Caco-2 (cell line): ENCODE measurements at regions not wholly inside any gene's neighbourhood (a gene's known extent, or its start where the extent isn't known, plus 50 kb on each side); places are given as distances from the start of the nearest gene placed in this dataset.

ENCODE experiments used
- BruUV-seq: library from RNA; stranded (reverse); fragments of 400-500 nt; replicated peaks from 2 replicates; lab custom pipeline; 2021; lab: Mats Ljungman, UMichigan
- CTCF ChIA-PET: fragments of 300-600 bp; sonication (Branson Sonifier 250); formaldehyde crosslinking; loops from one replicate; lab custom pipeline; 2022; ENCODE audit warnings: antibody characterized with exemption; lab: Charles Lee
- POLR2A ChIA-PET: fragments of 300-600 bp; sonication (Branson Sonifier 250); formaldehyde crosslinking; loops from one replicate; lab custom pipeline; 2022; ENCODE audit warnings: antibody characterized with exemption; lab: Charles Lee
- DNase-seq, 2 experiments: peaks; one replicate each; pipeline versions ENCODE4 v3.0.0 to v3.0.0-alpha.2; 2020 to 2022
- H3K27me3 ChIP-seq: replicated peaks from 2 replicates; pipeline ENCODE4 v1.6.0; 2011; ENCODE audit warnings: low read length; ENCODE audit not compliant: control insufficient read depth, insufficient read depth
- H3K36me3 ChIP-seq: 2 replicates; pipeline ENCODE4 v1.5.1; 2011; ENCODE audit warnings: low read length; ENCODE audit not compliant: control insufficient read depth, insufficient read depth
- H3K4me1 ChIP-seq: fragments of 250-450 bp; sonication (Bioruptor Pico); 2 replicates; pipeline ENCODE4 v1.5.1; 2020; ENCODE audit warnings: mild to moderate bottlenecking
- H3K4me3 ChIP-seq: 2 replicates; pipeline ENCODE4 v1.5.1; 2011; ENCODE audit warnings: low read depth, mild to moderate bottlenecking, control low read depth, low read length
- H3K9me3 ChIP-seq: fragments of 250-450 bp; sonication (Bioruptor Pico); 2 replicates; pipeline ENCODE4 v1.5.1; 2020; ENCODE audit warnings: mild to moderate bottlenecking, moderate library complexity
- H3K27ac Mint-ChIP-seq: one replicate; pipeline ENCODE4 v1.8.0; 2022; ENCODE audit warnings: mixed read lengths; ENCODE audit not compliant: unreplicated experiment
- H3K27me3 Mint-ChIP-seq: one replicate; pipeline ENCODE4 v1.8.0; 2022; ENCODE audit warnings: mixed read lengths; ENCODE audit not compliant: insufficient read depth, unreplicated experiment
- H3K36me3 Mint-ChIP-seq: one replicate; pipeline ENCODE4 v1.8.0; 2022; ENCODE audit warnings: mild to moderate bottlenecking, mixed read lengths; ENCODE audit not compliant: insufficient read depth, unreplicated experiment
- H3K4me1 Mint-ChIP-seq: one replicate; pipeline ENCODE4 v1.8.0; 2022; ENCODE audit warnings: low read depth, mixed read lengths; ENCODE audit not compliant: unreplicated experiment
- H3K4me3 Mint-ChIP-seq: one replicate; pipeline ENCODE4 v1.8.0; 2022; ENCODE audit warnings: mild to moderate bottlenecking, moderate library complexity, mixed read lengths; ENCODE audit not compliant: unreplicated experiment
- H3K9me3 Mint-ChIP-seq: one replicate; pipeline ENCODE4 v1.8.0; 2022; ENCODE audit warnings: mixed read lengths; ENCODE audit not compliant: unreplicated experiment
- CTCF ChIP-seq, 2 experiments: fragments of 200-600 bp in 1 of 2; IDR thresholded peaks; 1 replicate in 1 of 2; 2 replicates in 1 of 2; pipeline versions ENCODE4 v1.5.1 to v1.8.0; 2011 to 2022; ENCODE audit warnings: antibody characterized with exemption in 1 of 2, control low read depth in 1 of 2, inconsistent platforms in 1 of 2, low read depth in 1 of 2, low read length in 1 of 2, mild to moderate bottlenecking in 1 of 2, moderate library complexity in 1 of 2; ENCODE audit not compliant: insufficient read depth in 1 of 2, severe bottlenecking in 1 of 2, unreplicated experiment in 1 of 2
- intact Hi-C: fragments of 100-400 bp; cut with micrococcal nuclease; formaldehyde crosslinking; loops from one replicate; pipeline ENCODE4 v1.10.0; 2022; ENCODE audit not compliant: unreplicated experiment

- no peaks in the 10 kb centered on the region for H3K36me3 Mint-ChIP-seq
- Histone ChIP-seq H3K27me3 (no peaks in the 10 kb centered on the region), H3K4me3 (no peak overlapping the region), H3K4me1 (no peaks in the 10 kb centered on the region), H3K36me3 (no peaks in the 10 kb centered on the region), H3K9me3 (no peaks in the 10 kb centered on the region)
- H3K4me1 Mint-ChIP-seq = peaks cover 6% of the 10 kb centered on the region
- intact Hi-C loops = no loop called here
- H3K27ac Mint-ChIP-seq = no peak overlapping the region
- H3K9me3 Mint-ChIP-seq = no peaks in the 10 kb centered on the region
- no peak for DNase-seq
- CTCF ChIA-PET = no interaction called here
- TF ChIP-seq CTCF (IDR thresholded peaks at IDR 0.05; ENCODE audit: insufficient read depth in 1 of 2, low read depth in 1 of 2, low read length in 1 of 2, severe bottlenecking in 1 of 2, unreplicated experiment in 1 of 2) = no peak
- no TSS peak for BruUV-seq
- H3K4me3 Mint-ChIP-seq = no peak overlapping the region
- POLR2A ChIA-PET = no interaction called here
- H3K27me3 Mint-ChIP-seq = no peaks in the 10 kb centered on the region
These were observed 253.8 kb upstream of the PRDM1 start for GRCh38 chr6:105832313-105832761.

DNA sequence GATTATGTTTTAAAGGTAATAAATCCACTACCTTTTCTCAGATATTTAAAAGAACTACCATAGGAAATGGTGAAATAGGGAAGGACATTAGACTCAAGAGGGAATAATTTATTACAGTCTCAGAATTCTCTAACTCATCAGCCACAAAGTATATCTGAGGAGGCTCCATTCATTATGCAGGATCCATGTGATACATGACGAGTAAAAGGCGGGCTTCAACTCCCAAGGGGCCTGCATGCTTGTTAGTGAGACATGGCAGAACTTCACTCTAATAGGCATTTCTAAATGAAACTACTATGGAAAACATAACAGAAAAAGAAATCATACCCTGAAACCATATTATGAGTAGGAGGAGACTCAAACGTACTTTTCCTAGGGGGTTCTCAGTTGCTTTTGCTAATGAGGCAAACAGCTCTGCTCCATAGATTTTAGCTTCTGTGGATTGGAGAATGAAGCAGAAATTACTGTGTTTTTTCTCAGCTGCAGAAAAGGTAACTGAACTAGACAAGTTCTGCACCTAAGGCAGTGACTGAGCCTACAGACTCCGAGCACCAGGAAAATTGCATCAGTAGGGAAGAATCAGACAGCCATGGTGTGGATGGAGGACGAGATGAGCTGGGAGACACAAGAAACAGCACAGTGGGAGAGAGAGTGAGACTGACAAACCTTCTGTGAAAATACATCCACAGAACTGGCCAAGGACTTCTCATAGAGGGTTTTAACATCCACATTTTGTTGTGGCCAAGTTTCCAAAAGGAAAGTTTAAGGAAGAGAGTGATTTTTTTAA is 254.6 kb upstream of the PRDM1 start:
- no peaks in the 10 kb centered on the region for H3K36me3 Mint-ChIP-seq
- H3K4me1 ChIP-seq = no peaks in the 10 kb centered on the region
- POLR2A ChIA-PET = interaction anchor here (0.6 kb wide), 1 partner anchor 206 kb away, joined by 3 read pairs; no protein-coding TSS in a partner anchor
- TF ChIP-seq CTCF (IDR thresholded peaks at IDR 0.05; ENCODE audit: insufficient read depth in 1 of 2, low read depth in 1 of 2, low read length in 1 of 2, severe bottlenecking in 1 of 2, unreplicated experiment in 1 of 2) = no peak
- no peaks in the 10 kb centered on the region for H3K9me3 Mint-ChIP-seq
- H3K36me3 ChIP-seq = no peaks in the 10 kb centered on the region
- no peak overlapping the region for H3K4me3 Mint-ChIP-seq
- no peaks in the 10 kb centered on the region for H3K27me3 Mint-ChIP-seq
- peaks cover 6% of the 10 kb centered on the region for H3K4me1 Mint-ChIP-seq
- DNase-seq = no peak
- intact Hi-C loops = no loop called here
- CTCF ChIA-PET = no interaction called here
- no peak overlapping the region for H3K27ac Mint-ChIP-seq
- H3K9me3 ChIP-seq = no peaks in the 10 kb centered on the region
- no peak overlapping the region for H3K4me3 ChIP-seq
- H3K27me3 ChIP-seq = no peaks in the 10 kb centered on the region
- no TSS peak for BruUV-seq

DNA sequence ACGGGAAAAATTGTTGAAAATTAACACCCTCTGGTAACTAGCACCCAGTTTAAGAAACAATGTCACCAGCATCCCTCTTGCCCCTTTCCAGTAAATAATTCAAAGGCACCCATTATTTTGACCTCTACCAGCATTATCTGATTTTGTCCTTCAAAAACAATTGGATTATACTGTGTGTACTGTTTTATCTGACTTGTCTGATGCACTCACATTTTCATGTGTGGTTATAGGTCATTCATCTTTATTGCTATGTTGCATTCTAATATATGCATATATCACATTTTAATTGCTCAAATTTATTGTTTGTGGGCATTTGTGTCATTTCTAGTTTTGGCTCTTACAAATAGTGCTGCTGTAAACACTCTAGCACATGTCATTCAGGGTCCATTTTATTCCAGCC is 260.9 kb upstream of the PRDM1 start:
- Histone ChIP-seq H3K4me1 (no peaks in the 10 kb centered on the region), H3K27me3 (no peaks in the 10 kb centered on the region), H3K36me3 (no peaks in the 10 kb centered on the region), H3K9me3 (no peaks in the 10 kb centered on the region), H3K4me3 (no peak overlapping the region)
- ChIA-PET POLR2A (no interaction called here), CTCF (no interaction called here)
- Mint-ChIP-seq H3K27me3 (no peaks in the 10 kb centered on the region), H3K4me3 (no peak overlapping the region), H3K9me3 (no peaks in the 10 kb centered on the region), H3K27ac (no peak overlapping the region), H3K36me3 (no peaks in the 10 kb centered on the region), H3K4me1 (no peaks in the 10 kb centered on the region)
- BruUV-seq = no TSS peak
- TF ChIP-seq CTCF (IDR thresholded peaks at IDR 0.05; ENCODE audit: insufficient read depth in 1 of 2, low read depth in 1 of 2, low read length in 1 of 2, severe bottlenecking in 1 of 2, unreplicated experiment in 1 of 2) = no peak
- no peak for DNase-seq
- intact Hi-C loops = no loop called here
